Lower lobe of right lung (tissue), 2 donors: ENCODE measurements at regions not wholly inside any gene's neighbourhood (a gene's known extent, or its start where the extent isn't known, plus 50 kb on each side); places are given as distances from the start of the nearest gene placed in this dataset.

Experiments used
- ATAC-seq, 2 donors: fragments of 200-7000 bp; cut with Tn5 transposase; one replicate each; pipeline ENCODE4 v1.9.1; 2020 to 2022; ENCODE audit warnings: mild to moderate bottlenecking in 2 of 2, moderate library complexity in 2 of 2
- DNase-seq: peaks from one replicate; pipeline ENCODE4 v3.0.0-alpha.2; 2020
- H3K27ac ChIP-seq: fragments of 200-600 bp; one replicate; pipeline ENCODE4 v1.8.0; 2022
- H3K27me3 ChIP-seq: fragments of 200-600 bp; one replicate; pipeline ENCODE4 v1.8.0; 2022; ENCODE audit warnings: low read depth
- H3K36me3 ChIP-seq: fragments of 200-600 bp; one replicate; pipeline ENCODE4 v1.8.0; 2022; ENCODE audit warnings: mild to moderate bottlenecking
- H3K4me1 ChIP-seq: fragments of 200-600 bp; one replicate; pipeline ENCODE4 v1.8.0; 2022
- H3K4me3 ChIP-seq: fragments of 200-600 bp; one replicate; pipeline ENCODE4 v1.8.0; 2022; ENCODE audit warnings: mild to moderate bottlenecking
- H3K9me3 ChIP-seq: fragments of 200-600 bp; one replicate; pipeline ENCODE4 v1.8.0; 2022
- intact Hi-C: fragments of 100-400 bp; cut with DNase I; formaldehyde crosslinking; loops from one replicate; pipeline ENCODE4 v1.11.0; 2022
- TF ChIP-seq, protein P1 (sequence below): fragments of 200-600 bp; IDR thresholded peaks from one replicate; pipeline ENCODE4 v1.8.0; 2022; ENCODE audit warnings: antibody characterized with exemption, mild to moderate bottlenecking
- donor health status: DM: no; HTN: yes; CAD: no; lungs with severe emphysema.

DNA sequence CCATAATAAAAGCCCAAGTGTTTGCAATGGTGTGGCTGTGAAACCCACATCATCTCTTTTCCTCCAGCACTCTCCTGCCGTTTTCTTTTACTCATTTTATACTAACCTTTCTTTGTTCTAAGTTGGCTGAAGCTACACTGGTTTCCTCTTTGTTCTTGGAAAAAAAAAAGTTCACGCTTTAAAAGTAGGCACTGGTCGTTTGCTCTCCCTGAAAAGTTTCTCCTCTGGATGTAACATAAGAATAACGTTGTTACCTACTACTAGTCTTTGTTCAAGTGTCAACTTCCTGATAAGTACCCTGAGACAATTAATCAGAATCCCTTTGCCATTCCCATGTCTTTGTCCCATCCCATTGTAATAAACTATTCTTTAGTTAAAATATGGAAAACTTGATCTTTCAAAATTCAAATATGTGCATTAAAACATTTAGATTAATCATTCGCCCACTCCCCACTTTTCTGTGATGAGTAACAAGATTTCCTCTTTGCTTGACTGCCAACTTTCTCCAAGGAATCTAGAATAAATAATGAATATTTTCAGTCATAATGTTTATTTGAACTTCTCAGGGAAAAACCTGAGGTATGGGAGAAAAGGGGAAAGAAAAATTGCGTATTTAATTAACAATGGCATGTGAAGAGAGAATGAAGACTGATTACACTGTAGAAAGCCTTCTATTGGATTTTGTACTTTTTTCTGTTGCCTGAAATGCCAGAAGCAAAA, 454.3 kb upstream of the CTNND2 start:
- no peaks in the 10 kb centered on the region for H3K27me3 ChIP-seq
- H3K9me3 ChIP-seq, result no peaks in the 10 kb centered on the region
- H3K4me3 ChIP-seq, result no peak overlapping the region
- H3K4me1 ChIP-seq, result no peaks in the 10 kb centered on the region
- TF ChIP-seq, protein P1, sequence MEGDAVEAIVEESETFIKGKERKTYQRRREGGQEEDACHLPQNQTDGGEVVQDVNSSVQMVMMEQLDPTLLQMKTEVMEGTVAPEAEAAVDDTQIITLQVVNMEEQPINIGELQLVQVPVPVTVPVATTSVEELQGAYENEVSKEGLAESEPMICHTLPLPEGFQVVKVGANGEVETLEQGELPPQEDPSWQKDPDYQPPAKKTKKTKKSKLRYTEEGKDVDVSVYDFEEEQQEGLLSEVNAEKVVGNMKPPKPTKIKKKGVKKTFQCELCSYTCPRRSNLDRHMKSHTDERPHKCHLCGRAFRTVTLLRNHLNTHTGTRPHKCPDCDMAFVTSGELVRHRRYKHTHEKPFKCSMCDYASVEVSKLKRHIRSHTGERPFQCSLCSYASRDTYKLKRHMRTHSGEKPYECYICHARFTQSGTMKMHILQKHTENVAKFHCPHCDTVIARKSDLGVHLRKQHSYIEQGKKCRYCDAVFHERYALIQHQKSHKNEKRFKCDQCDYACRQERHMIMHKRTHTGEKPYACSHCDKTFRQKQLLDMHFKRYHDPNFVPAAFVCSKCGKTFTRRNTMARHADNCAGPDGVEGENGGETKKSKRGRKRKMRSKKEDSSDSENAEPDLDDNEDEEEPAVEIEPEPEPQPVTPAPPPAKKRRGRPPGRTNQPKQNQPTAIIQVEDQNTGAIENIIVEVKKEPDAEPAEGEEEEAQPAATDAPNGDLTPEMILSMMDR, result no peak
- intact Hi-C loops, result no loop called here
- DNase-seq, result no peak
- H3K27ac ChIP-seq, result no peak overlapping the region
- ATAC-seq, result no peak
- H3K36me3 ChIP-seq, result no peaks in the 10 kb centered on the region

DNA sequence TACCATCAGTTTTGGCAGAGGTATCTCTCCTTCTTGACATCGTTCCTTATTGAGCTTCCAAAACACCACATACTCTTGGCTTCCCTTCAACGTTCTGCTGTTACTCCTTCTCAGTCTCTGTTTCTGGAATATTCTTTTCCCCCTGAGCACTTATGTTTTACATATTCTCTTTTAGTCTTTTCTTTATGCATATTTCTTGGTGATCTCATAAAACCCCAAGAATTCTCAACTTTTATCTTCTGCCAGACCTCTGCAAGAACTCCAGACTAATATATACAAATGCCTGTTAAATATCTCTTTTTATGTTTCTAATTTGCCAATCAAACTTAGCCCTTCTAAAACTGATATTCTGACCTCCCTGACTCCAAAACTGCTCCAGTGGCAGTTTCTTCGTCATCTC, 453.4 kb upstream of the CTNND2 start:
- intact Hi-C loops, result no loop called here
- Histone ChIP-seq H3K4me1 (no peaks in the 10 kb centered on the region), H3K27me3 (no peaks in the 10 kb centered on the region), H3K9me3 (no peaks in the 10 kb centered on the region), H3K27ac (no peak overlapping the region), H3K4me3 (no peak overlapping the region), H3K36me3 (no peaks in the 10 kb centered on the region)
- TF ChIP-seq, protein P1, result no peak
- ATAC-seq, result no peak
- DNase-seq, result no peak

DNA sequence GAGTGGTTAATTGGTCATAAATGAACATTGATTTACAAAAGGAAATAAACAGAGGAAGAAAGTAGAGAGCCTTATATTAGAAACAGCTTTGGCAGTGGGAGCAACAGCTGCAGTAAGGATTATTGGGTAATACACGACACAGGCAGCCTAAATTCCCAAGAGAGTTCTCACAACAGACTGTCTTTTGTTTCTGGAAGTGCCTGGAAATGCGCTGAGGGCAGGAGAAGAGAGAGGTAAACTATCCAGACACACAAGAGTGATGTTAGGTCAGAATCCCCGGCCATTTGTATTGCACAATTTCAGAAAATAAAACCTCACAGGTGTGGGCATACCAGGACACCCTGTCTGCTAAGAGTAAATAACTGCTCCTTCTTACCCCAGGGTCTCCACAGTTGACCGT, 450.4 kb upstream of the CTNND2 start:
- Histone ChIP-seq H3K27ac (no peak overlapping the region), H3K9me3 (no peaks in the 10 kb centered on the region), H3K36me3 (no peaks in the 10 kb centered on the region), H3K4me3 (no peak overlapping the region), H3K4me1 (no peaks in the 10 kb centered on the region), H3K27me3 (no peaks in the 10 kb centered on the region)
- no peak for DNase-seq
- ATAC-seq, result no peak
- intact Hi-C loops, result no loop called here
- TF ChIP-seq, protein P1, result no peak

DNA sequence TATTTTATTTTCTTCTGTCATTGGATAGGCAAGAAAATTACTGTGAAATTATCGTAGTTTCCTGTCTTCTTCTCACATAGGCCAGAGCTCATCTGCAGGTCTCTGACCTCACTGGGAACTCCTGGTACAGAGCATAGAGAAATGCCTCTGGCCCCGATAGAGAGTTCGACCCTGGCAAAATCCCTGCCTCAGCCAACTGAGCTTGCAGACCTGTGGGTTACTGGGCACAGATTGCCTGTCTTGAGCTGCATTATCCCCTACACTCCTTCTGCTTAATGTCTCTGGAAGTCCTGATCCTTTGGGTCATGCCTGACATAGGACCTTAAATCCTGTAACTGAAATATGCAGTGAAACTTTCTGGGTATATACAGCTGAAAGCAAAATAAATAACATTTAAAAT, 439.3 kb upstream of the CTNND2 start:
- no peaks in the 10 kb centered on the region for H3K36me3 ChIP-seq
- H3K27ac ChIP-seq, result no peak overlapping the region
- no peak overlapping the region for H3K4me3 ChIP-seq
- H3K27me3 ChIP-seq, result no peaks in the 10 kb centered on the region
- H3K4me1 ChIP-seq, result no peaks in the 10 kb centered on the region
- no peak for ATAC-seq
- no peak for DNase-seq
- TF ChIP-seq, protein P1, result no peak
- intact Hi-C loops, result no loop called here
- H3K9me3 ChIP-seq, result no peaks in the 10 kb centered on the region

DNA sequence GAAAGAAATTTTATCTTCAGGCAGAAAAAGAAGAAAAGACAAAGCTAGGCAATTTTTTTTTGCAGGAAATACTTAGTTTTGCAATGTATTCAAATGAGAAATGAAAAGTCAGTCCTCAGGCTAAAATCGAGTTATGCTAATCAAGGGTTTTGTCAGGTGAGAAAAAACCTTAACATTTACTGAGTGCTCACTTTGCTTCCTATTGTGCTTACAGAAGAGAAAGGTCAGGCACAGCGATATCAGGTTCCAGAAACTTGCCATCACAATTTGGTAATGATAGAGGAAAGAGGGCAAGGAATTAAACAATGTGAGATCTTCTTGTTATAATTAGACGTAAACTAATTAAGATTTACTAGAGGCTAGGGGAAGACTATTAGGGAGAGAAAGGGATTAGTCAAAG, 431.7 kb upstream of the CTNND2 start:
- Histone ChIP-seq H3K27ac (no peak overlapping the region), H3K36me3 (no peaks in the 10 kb centered on the region), H3K4me3 (no peak overlapping the region), H3K27me3 (no peaks in the 10 kb centered on the region), H3K9me3 (no peaks in the 10 kb centered on the region), H3K4me1 (no peaks in the 10 kb centered on the region)
- no peak for DNase-seq
- intact Hi-C loops, result no loop called here
- ATAC-seq, result no peak
- TF ChIP-seq, protein P1, result no peak
